K562 (cell line): ENCODE measurements at regions not wholly inside any gene's neighbourhood (a gene's known extent, or its start where the extent isn't known, plus 50 kb on each side); places are given as distances from the start of the nearest gene placed in this dataset.

Source experiments
- ATAC-seq: fragments of 200-7000 bp; cut with Tn5 transposase; 3 replicates; pipeline ENCODE4 v1.9.1; 2020; ENCODE audit warnings: moderate library complexity
- BruUV-seq: library from RNA; stranded (reverse); fragments of 400-500 nt; replicated peaks from 2 replicates; lab custom pipeline; 2021; lab: Mats Ljungman, UMichigan
- CTCF ChIA-PET: fragments of 300-600 bp; formaldehyde crosslinking; extraction: SDS; loops from one replicate; lab custom pipeline; 2021; ENCODE audit warnings: low intra/inter-chr PET ratio; lab: Yijun Ruan, JAX
- POLR2A ChIA-PET: fragments of 300-600, 350-650 bp; sonication (Branson Sonifier 250); formaldehyde crosslinking; extraction: SDS; loops from one replicate; lab custom pipeline; 2021; ENCODE audit warnings: antibody characterized with exemption, inconsistent platforms; lab: Yijun Ruan, JAX
- DNase-seq, 4 experiments: peaks; one replicate each; pipeline versions ENCODE4 v3.0.0 to v3.0.0-alpha.2; 2011 to 2018; ENCODE audit warnings: low spot score in 3 of 4, mixed read lengths in 3 of 4; ENCODE audit errors: extremely low read depth in 1 of 4
- FAIRE-seq: peaks from 2 replicates; lab custom pipeline; 2011; peaks lifted over from hg19 to GRCh38; lab: Jason Lieb, UNC
- H2AFZ ChIP-seq: 2 replicates; pipeline ENCODE4 v1.6.0; 2011; ENCODE audit warnings: low read depth, low read length, control low read depth, inconsistent platforms
- H3K27ac ChIP-seq: fragments of 200-600 bp; 3 replicates; pipeline ENCODE4 v1.8.0; 2011; ENCODE audit warnings: low read depth, mild to moderate bottlenecking, control low read depth, inconsistent platforms, low read length, moderate library complexity, mixed read lengths; ENCODE audit errors: extremely low read depth
- H3K27me3 ChIP-seq, 2 experiments: fragments of 300-600 bp in 1 of 2; 2 replicates in 1 of 2; 3 replicates in 1 of 2; pipeline versions ENCODE4 v1.6.0 to v1.8.0; 2011; ENCODE audit warnings: inconsistent platforms in 2 of 2, low read length in 2 of 2, mild to moderate bottlenecking in 1 of 2, mixed read lengths in 1 of 2, moderate library complexity in 1 of 2; ENCODE audit not compliant: control insufficient read depth in 2 of 2, insufficient read depth in 2 of 2
- H3K36me3 ChIP-seq: fragments of 300-600 bp; 3 replicates; pipeline ENCODE4 v1.8.0; 2011; ENCODE audit warnings: mild to moderate bottlenecking, low read length, inconsistent platforms; ENCODE audit not compliant: control insufficient read depth, insufficient read depth
- H3K4me1 ChIP-seq, 2 experiments: fragments of 200-600 bp in 1 of 2; replicated peaks in 1 of 2; 2 replicates in 1 of 2; 3 replicates in 1 of 2; pipeline versions ENCODE4 v1.5.1 to v1.8.0; 2011; ENCODE audit warnings: inconsistent platforms in 2 of 2, low read length in 2 of 2, mild to moderate bottlenecking in 1 of 2, mixed read lengths in 1 of 2, moderate library complexity in 1 of 2; ENCODE audit not compliant: control insufficient read depth in 2 of 2, insufficient read depth in 2 of 2
- H3K4me2 ChIP-seq: 2 replicates; pipeline ENCODE4 v1.6.1; 2011; ENCODE audit warnings: low read length, control low read depth, inconsistent platforms, mixed read lengths; ENCODE audit not compliant: insufficient read depth
- H3K4me3 ChIP-seq: fragments of 200-600 bp; sonication (generic), shearing (Covaris generic); 2 replicates; pipeline ENCODE4 v1.5.1; 2016; ENCODE audit warnings: control low read depth, inconsistent platforms
- H3K79me2 ChIP-seq: fragments of 200-600 bp; 3 replicates; pipeline ENCODE4 v1.8.0; 2011; ENCODE audit warnings: low read length, inconsistent platforms; ENCODE audit not compliant: control insufficient read depth, insufficient read depth
- H3K9ac ChIP-seq, 2 experiments: 2 replicates each; pipeline versions ENCODE4 v1.6.0 to v1.6.1; 2011; ENCODE audit warnings: low read depth in 2 of 2, low read length in 2 of 2, control low read depth in 1 of 2, inconsistent platforms in 1 of 2, mild to moderate bottlenecking in 1 of 2, mixed read lengths in 1 of 2; ENCODE audit not compliant: insufficient read depth in 1 of 2
- H3K9me1 ChIP-seq: one replicate; pipeline ENCODE4 v1.6.0; 2011; ENCODE audit warnings: inconsistent platforms, mild to moderate bottlenecking, low read length, moderate library complexity; ENCODE audit not compliant: control insufficient read depth, insufficient read depth
- H3K9me3 ChIP-seq: replicated peaks from 2 replicates; pipeline ENCODE4 v1.5.1; 2011; ENCODE audit warnings: low read depth, low read length, inconsistent platforms; ENCODE audit not compliant: control insufficient read depth, insufficient read depth
- H4K20me1 ChIP-seq: replicated peaks from 2 replicates; pipeline ENCODE4 v1.6.1; 2011; ENCODE audit warnings: low read length, inconsistent platforms, mixed read lengths; ENCODE audit not compliant: control insufficient read depth, insufficient read depth
- ASH1L ChIP-seq: fragments of 450-650 bp; IDR thresholded peaks from 2 replicates; pipeline ENCODE4 v1.6.1; 2018; ENCODE audit warnings: borderline replicate concordance, mild to moderate bottlenecking, low read depth; ENCODE audit not compliant: partially characterized antibody
- CCAR2 ChIP-seq: fragments of 200-400 bp; formaldehyde crosslinking; IDR thresholded peaks from 2 replicates; pipeline ENCODE4 v1.6.1; 2017; ENCODE audit warnings: mild to moderate bottlenecking, low read depth, low read length
- HIVEP1 ChIP-seq: fragments of 250-450 bp; sonication (Bioruptor Pico); IDR thresholded peaks from 2 replicates; pipeline ENCODE4 v1.4.0; 2020; ENCODE audit warnings: mild to moderate bottlenecking
- KAT8 ChIP-seq: fragments of 450-650 bp; IDR thresholded peaks from 2 replicates; pipeline ENCODE4 v1.6.1; 2016; ENCODE audit warnings: low read depth, mild to moderate bottlenecking
- PRMT5 ChIP-seq: sonication (generic); formaldehyde crosslinking; IDR thresholded peaks from 2 replicates; pipeline ENCODE4 v1.5.0; 2020; ENCODE audit warnings: missing genetic modification reagents
- SRSF1 ChIP-seq: fragments of 200-400 bp; formaldehyde crosslinking; IDR thresholded peaks from 2 replicates; pipeline ENCODE4 v1.6.1; 2017; ENCODE audit warnings: mild to moderate bottlenecking, low read depth, low read length, moderate library complexity
- TCF3 ChIP-seq: sonication (generic); formaldehyde crosslinking; IDR thresholded peaks from 2 replicates; pipeline ENCODE4 v1.4.0; 2020; ENCODE audit warnings: mild to moderate bottlenecking, missing genetic modification reagents
- TEAD2 ChIP-seq: fragments of 450-650 bp; IDR thresholded peaks from 2 replicates; pipeline ENCODE4 v1.6.1; 2016; ENCODE audit warnings: missing genetic modification characterization, control low read depth, missing compliant biosample characterization
- WHSC1 ChIP-seq: IDR thresholded peaks from one replicate; pipeline ENCODE4 v1.6.1; 2012; ENCODE audit warnings: low read length, control low read depth, inconsistent platforms
- ZKSCAN8 ChIP-seq: fragments of 200-800 bp; sonication (Bioruptor generic); IDR thresholded peaks from 2 replicates; pipeline ENCODE4 v1.6.1; 2016; ENCODE audit warnings: missing genetic modification characterization, missing compliant biosample characterization
- ZNF165 ChIP-seq: fragments of 250-450 bp; sonication (Bioruptor Pico); IDR thresholded peaks from 2 replicates; pipeline ENCODE4 v1.4.0; 2020; ENCODE audit warnings: borderline replicate concordance
- ZNF444 ChIP-seq: fragments of 250-450 bp; sonication (Bioruptor Pico); IDR thresholded peaks from 2 replicates; pipeline ENCODE4 v1.4.0; 2020; ENCODE audit warnings: mild to moderate bottlenecking, moderate library complexity
- WGBS: fragments of 100-300 bp; shearing (Covaris generic); methylation state at CpG from one replicate; pipeline ENCODE4 v1.1.6; 2016; ENCODE audit warnings: low coverage, mixed read lengths; ENCODE audit not compliant: insufficient coverage; ENCODE audit errors: missing lambda C conversion rate; 5-methylcytosine and 5-hydroxymethylcytosine counted together
- in situ Hi-C: fragments of 300-500 bp; cut with MboI; formaldehyde crosslinking; loops from 4 replicates; pipeline ENCODE4 v1.15.0; 2018; ENCODE audit warnings: inconsistent platforms, mixed read lengths
- intact Hi-C: fragments of 100-400 bp; cut with micrococcal nuclease; formaldehyde crosslinking; loops from 2 replicates; pipeline ENCODE4 v1.14.2; 2022
- TF ChIP-seq, protein P1 (sequence below), 2 experiments: fragments of 450-650 bp; conservative IDR thresholded peaks; 2 replicates each; pipeline ENCODE4 v1.6.1; 2017; ENCODE audit warnings: mild to moderate bottlenecking in 2 of 2, moderate library complexity in 2 of 2
- TF ChIP-seq, protein P2 (sequence below): sonication (generic); formaldehyde crosslinking; IDR thresholded peaks from 2 replicates; pipeline ENCODE4 v1.9.0; 2022; ENCODE audit warnings: mild to moderate bottlenecking, missing genetic modification reagents
- TF ChIP-seq, protein P3 (sequence below): fragments of 250-450 bp; sonication (Bioruptor Pico); IDR thresholded peaks from 2 replicates; pipeline ENCODE4 v1.4.0; 2020; ENCODE audit warnings: mild to moderate bottlenecking
- TF ChIP-seq, protein P4 (sequence below), 2 experiments: fragments of 450-650 bp; IDR thresholded peaks; 2 replicates each; pipeline ENCODE4 v1.6.1; 2018; ENCODE audit warnings: mild to moderate bottlenecking in 2 of 2, low read depth in 1 of 2; ENCODE audit not compliant: partially characterized antibody in 2 of 2

DNA sequence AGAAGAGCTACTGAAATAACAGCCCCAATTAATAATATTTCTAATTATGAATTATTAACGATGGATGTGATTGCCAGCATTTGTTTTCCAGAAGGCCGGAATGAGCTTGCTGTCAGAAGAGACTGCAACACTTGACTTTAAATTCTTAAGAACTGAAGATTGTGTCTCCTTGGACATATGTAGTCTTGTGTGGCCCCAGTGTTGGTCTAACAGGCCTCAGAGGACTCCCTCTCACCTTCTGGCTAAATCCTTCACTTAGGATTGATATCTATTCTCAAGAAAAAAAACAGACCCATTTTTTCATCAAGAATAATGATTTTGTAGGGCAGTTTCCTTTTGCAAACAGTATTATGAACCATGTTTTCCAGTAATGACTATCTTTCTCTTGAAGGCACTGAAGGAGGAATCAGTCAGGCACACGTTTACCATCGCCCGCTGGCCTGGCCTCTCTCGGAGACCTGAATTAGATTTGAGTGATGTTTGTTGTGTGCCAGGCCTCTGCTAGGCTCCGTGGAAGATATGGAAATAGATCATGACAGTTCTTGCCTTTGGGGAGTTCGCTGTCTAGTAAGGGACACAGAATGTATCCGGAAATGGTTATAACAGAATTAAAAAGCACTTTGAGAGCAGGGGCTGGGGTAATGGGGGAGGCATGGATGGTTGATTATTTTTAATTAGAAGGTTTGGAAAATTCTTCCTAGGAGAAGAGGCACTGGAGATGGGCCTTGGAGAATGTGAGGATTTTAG, 258.0 kb downstream of the MYCN start:
- Histone ChIP-seq H3K36me3 (no peaks in the 10 kb centered on the region), H3K79me2 (no peaks in the 10 kb centered on the region), H3K27ac (no peak overlapping the region), H2AFZ (no peak overlapping the region), H3K27me3 (peaks cover 0 to 5% of the 10 kb centered on the region in 2 experiments; a peak in 1 of 5 replicates), H3K9me3 (no peaks in the 10 kb centered on the region), H3K4me2 (no peak overlapping the region), H3K4me3 (no peak overlapping the region), H3K9ac (no peak overlapping the region), H3K9me1 (no peaks in the 10 kb centered on the region), H3K4me1 (no peaks in the 10 kb centered on the region), H4K20me1 (no peaks in the 10 kb centered on the region)
- BruUV-seq = no TSS peak
- CTCF ChIA-PET = no interaction called here
- intact Hi-C loops = no loop called here
- in situ Hi-C loops = no loop called here
- POLR2A ChIA-PET = no interaction called here
- FAIRE-seq (no peak), DNase-seq (no peak), ATAC-seq (no peak)
- 4% methylated on average over 9 of the region's 9 CpGs for WGBS
- TF ChIP-seq ZNF444 (CRISPR knock-in tag) = no peak
- TF ChIP-seq ZNF165 (CRISPR knock-in tag) = no peak
- TF ChIP-seq ZKSCAN8 (CRISPR knock-in tag) = no peak
- TF ChIP-seq WHSC1 = no peak
- TF ChIP-seq, protein P1, sequence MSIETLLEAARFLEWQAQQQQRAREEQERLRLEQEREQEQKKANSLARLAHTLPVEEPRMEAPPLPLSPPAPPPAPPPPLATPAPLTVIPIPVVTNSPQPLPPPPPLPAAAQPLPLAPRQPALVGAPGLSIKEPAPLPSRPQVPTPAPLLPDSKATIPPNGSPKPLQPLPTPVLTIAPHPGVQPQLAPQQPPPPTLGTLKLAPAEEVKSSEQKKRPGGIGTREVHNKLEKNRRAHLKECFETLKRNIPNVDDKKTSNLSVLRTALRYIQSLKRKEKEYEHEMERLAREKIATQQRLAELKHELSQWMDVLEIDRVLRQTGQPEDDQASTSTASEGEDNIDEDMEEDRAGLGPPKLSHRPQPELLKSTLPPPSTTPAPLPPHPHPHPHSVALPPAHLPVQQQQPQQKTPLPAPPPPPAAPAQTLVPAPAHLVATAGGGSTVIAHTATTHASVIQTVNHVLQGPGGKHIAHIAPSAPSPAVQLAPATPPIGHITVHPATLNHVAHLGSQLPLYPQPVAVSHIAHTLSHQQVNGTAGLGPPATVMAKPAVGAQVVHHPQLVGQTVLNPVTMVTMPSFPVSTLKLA (conservative IDR thresholded peaks at IDR 0.05) = no peak
- TF ChIP-seq, protein P2, sequence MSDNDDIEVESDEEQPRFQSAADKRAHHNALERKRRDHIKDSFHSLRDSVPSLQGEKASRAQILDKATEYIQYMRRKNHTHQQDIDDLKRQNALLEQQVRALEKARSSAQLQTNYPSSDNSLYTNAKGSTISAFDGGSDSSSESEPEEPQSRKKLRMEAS (CRISPR knock-in tag) = no peak
- no peak for TF ChIP-seq TCF3
- TF ChIP-seq KAT8 = no peak
- TF ChIP-seq ASH1L = no peak
- no peak for TF ChIP-seq TEAD2 (tag)
- no peak for TF ChIP-seq HIVEP1 (CRISPR knock-in tag)
- TF ChIP-seq PRMT5 (CRISPR knock-in tag) = no peak
- TF ChIP-seq CCAR2 = no peak
- TF ChIP-seq, protein P3, sequence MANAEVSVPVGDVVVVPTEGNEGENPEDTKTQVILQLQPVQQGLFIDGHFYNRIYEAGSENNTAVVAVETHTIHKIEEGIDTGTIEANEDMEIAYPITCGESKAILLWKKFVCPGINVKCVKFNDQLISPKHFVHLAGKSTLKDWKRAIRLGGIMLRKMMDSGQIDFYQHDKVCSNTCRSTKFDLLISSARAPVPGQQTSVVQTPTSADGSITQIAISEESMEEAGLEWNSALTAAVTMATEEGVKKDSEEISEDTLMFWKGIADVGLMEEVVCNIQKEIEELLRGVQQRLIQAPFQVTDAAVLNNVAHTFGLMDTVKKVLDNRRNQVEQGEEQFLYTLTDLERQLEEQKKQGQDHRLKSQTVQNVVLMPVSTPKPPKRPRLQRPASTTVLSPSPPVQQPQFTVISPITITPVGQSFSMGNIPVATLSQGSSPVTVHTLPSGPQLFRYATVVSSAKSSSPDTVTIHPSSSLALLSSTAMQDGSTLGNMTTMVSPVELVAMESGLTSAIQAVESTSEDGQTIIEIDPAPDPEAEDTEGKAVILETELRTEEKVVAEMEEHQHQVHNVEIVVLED (CRISPR knock-in tag) = no peak
- no peak for TF ChIP-seq SRSF1
- TF ChIP-seq, protein P4, sequence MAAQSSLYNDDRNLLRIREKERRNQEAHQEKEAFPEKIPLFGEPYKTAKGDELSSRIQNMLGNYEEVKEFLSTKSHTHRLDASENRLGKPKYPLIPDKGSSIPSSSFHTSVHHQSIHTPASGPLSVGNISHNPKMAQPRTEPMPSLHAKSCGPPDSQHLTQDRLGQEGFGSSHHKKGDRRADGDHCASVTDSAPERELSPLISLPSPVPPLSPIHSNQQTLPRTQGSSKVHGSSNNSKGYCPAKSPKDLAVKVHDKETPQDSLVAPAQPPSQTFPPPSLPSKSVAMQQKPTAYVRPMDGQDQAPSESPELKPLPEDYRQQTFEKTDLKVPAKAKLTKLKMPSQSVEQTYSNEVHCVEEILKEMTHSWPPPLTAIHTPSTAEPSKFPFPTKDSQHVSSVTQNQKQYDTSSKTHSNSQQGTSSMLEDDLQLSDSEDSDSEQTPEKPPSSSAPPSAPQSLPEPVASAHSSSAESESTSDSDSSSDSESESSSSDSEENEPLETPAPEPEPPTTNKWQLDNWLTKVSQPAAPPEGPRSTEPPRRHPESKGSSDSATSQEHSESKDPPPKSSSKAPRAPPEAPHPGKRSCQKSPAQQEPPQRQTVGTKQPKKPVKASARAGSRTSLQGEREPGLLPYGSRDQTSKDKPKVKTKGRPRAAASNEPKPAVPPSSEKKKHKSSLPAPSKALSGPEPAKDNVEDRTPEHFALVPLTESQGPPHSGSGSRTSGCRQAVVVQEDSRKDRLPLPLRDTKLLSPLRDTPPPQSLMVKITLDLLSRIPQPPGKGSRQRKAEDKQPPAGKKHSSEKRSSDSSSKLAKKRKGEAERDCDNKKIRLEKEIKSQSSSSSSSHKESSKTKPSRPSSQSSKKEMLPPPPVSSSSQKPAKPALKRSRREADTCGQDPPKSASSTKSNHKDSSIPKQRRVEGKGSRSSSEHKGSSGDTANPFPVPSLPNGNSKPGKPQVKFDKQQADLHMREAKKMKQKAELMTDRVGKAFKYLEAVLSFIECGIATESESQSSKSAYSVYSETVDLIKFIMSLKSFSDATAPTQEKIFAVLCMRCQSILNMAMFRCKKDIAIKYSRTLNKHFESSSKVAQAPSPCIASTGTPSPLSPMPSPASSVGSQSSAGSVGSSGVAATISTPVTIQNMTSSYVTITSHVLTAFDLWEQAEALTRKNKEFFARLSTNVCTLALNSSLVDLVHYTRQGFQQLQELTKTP (IDR thresholded peaks at IDR 0.05; ENCODE audit: low read depth in 1 of 2, partially characterized antibody in 2 of 2) = no peak
